DMS153 treated with DMSO at 0.1 percent for 48 hours (cell line): ENCODE measurements at regions not wholly inside any gene's neighbourhood (a gene's known extent, or its start where the extent isn't known, plus 50 kb on each side); places are given as distances from the start of the nearest gene placed in this dataset.
"Not testable (repeated sequence)": the region's sequence is repeated elsewhere in the genome, so short reads cannot be mapped to it uniquely, and the experiment has no call there.

Experiments used
- DNase-seq: peaks from one replicate; lab custom pipeline; 2025; ENCODE audit not compliant: unreplicated experiment; lab: John Stamatoyannopoulos, UW

DNA sequence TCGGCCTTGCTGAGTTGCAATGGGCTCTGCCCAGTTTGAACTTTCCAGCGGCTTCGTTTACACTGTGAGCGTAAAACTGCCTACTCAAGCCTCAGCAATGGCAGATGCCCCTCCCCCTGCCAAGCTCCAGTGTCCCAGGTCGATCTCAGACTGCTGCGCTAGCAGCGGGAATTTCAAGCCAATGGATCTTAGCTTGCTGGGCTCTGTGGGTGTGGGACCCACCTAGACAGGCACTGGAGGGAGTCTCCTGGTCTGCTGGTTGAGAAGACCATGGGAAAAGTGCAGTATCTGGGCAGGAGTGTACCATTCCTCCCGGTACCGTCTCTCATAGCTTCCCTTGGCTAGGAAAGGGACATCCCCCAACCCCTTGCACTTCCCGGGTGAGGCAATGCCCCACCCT, 88.2 kb downstream of the KLHL28 start:
- no peak for DNase-seq

DNA sequence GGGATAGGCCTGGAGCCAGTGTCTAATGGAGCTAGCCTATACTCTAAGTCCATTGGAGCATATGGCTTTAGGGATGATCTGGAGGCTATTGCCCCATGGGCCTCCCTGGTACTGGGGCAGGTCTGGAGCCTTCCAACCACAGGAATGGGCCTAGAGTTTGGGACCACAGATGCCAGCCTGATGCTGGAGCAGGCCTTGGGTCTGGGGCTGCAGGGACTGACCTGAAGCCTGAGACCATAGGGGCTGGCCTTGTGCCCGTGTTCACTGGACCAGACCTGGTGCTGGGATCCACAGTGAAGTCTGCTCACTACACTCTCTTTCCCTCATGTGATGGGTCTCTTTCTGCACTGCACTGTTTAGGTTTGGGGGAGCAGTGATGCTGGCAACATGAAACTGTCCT, 95.0 kb downstream of the KLHL28 start:
- no peak for DNase-seq

DNA sequence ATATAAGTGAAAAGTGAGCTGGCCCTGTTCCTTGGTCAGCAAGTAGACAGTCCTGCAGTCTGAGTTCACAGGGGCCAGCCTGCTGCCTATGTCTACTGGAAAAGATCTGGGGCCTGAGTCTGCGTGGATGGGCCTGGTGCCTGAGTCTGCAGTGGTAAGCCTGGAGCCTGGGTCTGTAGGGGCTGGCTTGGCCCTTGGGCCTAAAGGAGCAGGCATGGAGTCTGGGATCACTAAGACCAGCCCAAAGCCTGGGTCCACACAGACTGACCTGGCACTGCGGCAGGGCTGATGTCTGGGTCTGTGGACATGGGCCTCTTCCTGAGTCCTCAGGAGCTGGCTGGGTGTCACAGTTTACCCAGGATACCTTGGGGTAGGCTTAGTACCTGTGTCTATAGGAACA, 95.4 kb downstream of the KLHL28 start:
- DNase-seq = no peak

DNA sequence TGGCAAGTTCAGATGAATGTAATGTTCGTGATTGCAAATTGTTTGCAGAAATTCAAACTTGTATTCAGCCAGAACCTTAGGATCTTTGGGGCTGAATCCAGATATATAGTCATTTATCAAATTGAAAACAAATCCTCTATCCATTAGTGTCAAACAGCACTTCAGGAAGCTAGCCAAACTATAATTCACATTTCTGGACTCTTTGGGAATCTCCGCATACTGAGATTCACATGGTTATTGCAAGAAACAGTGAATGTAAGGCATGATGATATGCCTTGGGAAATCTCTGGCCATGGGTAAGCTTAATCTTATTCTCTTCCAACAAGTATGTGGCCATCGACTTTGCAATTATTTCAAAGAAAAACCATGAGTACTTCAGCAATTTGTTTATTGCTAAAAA, 98.5 kb downstream of the KLHL28 start:
- no peak for DNase-seq

DNA sequence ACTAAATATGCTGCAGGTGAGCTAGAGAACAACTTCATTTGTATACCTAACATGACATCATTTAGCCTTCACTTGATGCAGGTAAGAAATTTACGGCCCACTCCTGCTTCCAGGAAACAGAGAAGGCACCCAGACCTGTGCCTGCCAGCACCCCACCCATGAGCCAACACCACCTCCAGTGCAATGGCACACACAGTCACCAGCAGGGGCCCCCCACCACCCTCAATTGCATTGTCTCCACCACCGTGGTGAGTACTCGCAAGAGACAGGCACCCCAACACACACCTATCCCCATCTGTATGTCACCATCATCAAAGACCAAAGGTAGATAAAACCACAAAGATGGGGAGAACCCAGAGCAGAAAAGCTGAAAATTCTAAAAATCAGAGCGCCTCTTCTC, 107.6 kb downstream of the KLHL28 start:
- DNase-seq = no peak

DNA sequence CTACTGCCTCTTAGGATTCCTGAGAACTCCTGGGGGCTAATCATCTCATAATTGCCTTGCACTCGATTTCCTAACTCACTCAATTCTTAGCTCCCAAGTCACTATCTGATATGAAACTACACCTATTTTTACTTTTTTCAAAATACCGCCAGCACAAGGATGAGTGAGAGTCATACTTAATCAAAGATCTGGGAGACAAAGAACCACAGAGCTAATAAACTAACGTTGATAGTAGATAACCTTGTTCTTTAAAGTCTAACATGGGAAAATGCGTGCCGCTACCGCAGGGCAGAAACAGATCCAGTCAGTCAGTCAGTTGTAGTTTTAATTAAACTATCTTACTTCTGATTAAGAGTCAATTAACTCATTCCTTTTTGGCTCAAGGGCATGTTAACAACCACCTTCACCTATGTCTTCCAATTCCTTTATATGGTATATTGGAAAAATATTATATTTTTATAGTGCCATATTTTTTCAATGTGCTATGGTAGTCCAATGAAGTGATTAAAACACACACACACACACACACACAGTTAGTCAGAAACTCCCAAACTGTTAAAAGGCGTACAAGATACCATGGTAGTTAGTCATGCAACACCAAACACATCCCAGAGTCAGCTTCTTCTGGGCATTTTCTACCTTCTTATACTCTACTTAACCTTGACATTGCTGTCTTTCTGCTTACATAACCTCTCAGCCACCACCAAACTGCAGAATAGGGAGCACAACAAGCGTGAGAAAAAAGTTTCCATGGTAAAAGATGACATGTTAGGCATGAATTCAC, 114.0 kb downstream of the KLHL28 start:
- DNase-seq = no peak

DNA sequence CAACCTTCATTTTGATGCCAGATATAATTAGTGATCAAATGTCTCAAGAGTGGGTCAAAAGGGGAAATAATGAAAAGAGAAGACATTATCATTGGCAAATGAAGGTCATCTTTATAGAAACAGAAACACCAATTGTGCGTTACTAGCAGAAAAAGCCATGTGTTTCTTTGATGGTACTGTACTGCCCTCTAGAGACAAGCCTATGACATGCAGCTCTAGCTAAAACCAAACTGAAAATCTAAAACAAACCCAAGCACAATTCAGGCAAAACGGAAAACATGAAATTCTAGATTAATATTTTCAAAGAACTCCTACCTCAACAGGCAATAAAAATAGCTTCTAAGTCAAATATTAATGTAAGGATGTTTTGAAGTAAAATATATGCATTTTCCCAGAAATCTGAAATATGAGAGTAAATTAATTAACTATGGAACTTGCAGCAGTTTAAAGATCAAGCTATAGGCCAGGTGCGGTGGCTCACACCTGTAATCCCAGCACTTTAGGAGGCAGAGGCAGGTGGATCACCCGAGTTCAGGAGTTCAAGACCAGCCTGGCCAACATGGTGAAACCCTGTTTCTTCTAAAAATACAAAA, 115.4 kb downstream of the KLHL28 start:
- peak; percentile 58 for DNase-seq

DNA sequence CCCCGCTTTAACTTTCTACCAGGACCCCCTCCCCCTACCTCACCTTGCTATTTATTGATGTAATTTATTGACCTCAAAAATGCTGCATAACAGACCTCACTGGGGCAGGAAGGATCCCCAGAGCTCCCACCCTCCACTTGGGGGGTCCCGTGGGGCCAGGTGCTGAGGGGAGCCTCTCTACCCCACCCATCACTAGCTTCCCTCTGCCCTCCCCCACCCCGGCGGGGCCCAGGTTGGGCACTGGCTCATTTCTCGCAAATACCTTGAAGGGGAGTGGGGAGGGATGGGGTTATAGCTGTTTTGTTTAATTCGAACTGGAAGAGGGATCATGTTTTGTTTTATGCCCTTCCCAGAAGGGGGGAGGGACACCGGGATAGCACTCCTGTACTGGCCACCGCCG, 125.8 kb downstream of the KLHL28 start:
- DNase-seq = not testable (repeated sequence)

DNA sequence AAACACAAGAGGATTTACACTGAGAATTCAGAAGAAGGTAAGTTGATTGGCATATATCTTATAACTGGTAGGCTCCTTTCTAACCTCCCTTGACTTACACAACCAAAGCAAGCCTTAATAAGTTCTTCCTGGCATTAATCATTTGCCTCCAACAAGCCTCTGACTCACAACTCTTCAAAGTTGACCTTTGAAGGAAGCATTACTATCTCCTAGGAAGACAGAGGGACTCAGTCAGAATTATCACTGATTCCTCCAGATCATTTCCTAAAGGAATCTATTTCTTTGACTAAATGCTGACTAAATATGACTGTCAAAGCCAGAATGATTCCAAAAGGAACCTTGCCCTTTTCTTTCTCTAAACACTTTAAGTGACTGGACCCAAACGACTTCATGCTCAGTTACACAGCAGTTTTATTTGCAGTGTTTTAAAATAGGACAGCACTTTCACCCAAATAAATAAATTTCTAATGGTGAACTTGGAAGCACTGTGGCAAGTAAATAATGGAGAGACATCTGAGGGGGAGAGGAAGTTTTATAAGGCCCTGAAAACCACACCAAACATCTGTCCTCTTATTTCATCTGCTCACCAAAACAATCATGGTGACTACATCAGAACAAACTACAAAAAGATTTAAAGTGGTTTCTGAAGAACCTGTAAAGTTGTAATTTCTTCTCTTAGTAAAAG, 128.2 kb downstream of the KLHL28 start:
- DNase-seq = no peak

DNA sequence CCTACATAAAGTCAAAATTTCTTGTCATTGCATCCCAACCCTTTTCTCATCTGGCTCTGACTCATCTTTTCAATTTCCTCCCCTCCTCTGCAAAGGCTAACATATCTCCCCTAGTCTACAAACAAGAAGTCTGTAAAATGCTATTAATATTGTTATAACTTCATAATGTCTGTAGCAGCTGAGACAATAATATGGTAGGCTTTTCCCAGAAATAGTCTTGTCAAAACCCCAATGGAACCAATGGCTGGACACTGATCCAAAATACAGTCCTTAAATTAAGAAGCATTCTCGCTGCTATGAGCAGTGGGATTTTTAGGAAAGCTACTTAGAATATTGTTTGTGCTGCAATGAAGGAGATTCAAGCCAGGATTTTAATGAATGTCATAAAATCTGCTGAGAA, 131.4 kb downstream of the KLHL28 start:
- no peak for DNase-seq

DNA sequence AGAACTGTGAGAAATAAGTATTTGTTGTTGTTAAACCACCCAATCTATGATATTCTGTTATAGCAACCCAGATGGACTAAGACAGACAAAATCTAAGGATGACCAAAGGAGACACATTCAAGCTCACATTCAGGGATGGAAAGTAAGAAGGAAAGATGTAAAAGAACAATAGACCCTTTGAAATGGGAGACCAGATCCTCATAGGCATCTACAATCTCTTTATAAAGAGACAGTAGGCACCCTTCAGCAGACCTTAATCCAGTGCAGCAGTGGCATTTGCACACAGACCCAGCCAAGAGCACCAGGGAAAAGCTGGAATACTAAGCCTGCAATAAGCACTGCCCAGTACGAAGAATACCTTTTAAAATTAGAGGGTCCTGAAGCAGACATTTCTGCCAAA, 132.7 kb downstream of the KLHL28 start:
- no peak for DNase-seq

DNA sequence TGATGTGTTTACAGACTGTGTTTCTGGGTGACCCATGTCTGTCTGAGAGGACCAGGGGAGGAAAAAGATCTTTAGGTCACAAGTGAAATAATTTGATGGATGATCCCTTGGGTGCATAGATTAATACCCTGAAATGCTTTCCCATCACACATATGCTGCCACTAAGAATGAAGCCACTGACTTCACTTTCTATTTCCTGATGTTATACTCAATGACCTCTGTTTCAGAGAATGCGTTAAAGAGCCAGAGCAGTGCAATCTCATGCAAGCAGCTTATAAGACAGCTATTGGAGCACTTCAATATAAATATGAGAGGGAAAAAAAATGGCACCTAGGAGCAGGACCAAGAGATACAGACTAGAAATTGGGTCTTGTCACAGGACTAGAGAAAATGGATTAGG, 133.7 kb downstream of the KLHL28 start:
- DNase-seq = no peak

DNA sequence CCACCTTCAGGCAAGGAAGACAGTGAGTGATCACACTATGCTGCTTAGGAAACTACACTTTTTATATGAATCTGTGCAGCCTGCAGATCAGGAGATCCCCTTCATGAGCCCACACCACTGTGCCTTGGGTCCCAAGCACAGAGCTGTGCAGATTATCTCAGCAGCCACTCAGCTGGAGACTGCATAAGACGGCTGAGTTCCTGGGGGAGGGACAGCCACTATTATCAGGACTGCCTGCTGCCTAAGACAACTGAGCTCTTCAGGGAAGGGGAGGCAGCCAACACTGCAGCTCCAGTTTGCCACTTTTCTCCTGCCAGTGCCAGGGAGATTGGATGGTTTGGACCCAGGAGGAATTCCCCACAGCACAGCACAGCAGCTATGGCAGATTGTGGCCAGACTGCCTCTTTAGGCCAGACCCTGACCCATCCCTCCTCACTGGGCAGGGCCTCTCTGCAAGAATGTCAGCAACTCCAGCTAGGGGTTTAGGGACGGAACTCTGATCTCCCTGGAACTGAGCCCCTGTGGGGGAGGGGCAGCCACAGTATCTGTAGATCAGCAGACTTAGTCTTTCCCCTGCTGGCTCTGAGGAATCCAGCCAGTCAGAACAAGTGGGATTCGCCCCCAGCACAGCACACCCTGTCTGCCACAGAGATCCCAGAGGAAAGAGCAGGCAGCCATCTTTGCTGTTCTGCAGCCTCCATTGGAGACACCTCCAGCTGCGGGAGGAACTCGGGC, 141.3 kb downstream of the KLHL28 start:
- no peak for DNase-seq

DNA sequence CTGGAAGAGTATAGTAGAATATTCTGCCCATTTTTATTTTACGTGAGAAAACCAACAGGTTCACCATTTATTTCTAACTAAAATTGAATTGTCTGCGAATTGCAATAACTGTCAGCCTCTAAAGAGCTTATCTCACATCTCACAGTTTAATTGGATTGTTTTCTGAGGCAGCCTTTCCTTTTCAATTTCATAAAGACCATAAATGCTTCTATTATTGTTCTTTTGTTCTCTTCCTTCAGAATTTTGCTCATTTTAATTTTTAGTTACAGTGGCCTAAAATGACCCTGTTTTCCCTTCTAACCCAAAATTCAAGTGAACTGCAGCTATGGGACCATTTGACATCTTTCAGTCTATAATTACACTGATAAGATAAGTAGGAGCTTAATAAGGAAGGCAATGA, 147.6 kb downstream of the KLHL28 start:
- DNase-seq = no peak

DNA sequence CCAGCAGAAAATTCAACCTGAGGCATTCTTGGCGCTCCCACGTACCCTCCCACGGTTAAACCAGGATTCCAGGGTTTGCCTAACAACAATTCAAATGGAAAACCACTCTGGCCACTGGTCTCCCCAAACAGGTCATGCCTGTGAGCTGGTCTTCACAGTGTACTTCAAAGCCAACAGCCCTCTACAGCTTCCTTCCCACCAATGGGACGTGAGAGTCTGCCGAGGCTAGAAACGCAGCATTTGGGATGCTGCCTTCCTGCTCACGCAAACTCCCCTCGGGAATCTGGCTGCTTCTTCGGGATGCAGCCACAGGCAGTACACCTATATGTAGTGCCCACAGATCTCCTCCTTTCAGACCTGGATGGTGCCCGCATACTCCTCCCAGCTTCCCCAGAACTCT, 149.1 kb downstream of the KLHL28 start:
- DNase-seq = no peak

DNA sequence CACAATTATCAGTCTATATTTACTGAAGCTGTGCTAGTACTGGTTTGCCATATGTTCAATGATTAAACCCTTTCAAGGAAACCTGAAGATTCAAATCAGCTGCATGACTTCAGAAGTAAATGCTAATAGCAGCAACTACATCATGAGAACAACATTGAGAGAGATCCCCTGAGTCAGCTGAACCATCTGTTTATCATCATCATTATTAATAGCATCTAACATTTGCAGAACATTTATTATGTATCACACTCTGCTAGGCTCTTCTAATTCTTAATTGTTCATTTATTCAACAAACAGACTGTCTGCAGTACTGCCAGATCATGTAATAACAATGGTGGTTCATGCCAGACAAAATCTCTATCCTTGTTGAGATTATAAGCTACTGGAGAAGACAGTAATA, 157.4 kb downstream of the KLHL28 start:
- no peak for DNase-seq

DNA sequence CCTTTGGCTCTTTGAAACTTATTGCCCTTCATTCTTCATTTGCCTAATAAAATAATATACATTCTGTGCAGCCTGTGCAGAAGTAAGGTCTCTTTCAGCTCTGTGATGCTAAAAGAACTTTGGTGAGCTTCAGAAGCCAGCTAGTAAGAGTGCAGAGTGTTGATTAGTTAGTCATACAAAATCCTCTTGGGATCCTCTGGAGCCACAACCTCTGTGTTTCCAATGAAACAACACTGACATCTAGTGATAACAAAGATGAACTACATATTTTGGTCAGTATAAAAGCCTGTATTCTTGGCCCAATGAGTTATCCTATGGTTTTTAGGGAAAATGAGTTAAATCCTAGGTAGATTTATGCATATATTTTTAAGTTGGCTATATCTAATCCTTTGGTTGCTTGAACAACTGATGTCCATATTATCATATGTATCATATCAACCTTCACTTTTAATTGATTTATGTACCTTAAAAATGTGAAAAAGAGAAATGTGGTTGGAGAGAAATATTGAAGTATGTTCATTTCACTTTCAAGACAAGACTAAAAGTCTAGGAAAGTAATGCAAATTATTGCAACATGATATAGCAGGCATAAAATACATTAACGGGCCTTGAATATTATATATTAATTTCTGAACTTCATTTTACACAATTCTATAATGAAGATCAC, 158.4 kb downstream of the KLHL28 start:
- peak; percentile 61 for DNase-seq

DNA sequence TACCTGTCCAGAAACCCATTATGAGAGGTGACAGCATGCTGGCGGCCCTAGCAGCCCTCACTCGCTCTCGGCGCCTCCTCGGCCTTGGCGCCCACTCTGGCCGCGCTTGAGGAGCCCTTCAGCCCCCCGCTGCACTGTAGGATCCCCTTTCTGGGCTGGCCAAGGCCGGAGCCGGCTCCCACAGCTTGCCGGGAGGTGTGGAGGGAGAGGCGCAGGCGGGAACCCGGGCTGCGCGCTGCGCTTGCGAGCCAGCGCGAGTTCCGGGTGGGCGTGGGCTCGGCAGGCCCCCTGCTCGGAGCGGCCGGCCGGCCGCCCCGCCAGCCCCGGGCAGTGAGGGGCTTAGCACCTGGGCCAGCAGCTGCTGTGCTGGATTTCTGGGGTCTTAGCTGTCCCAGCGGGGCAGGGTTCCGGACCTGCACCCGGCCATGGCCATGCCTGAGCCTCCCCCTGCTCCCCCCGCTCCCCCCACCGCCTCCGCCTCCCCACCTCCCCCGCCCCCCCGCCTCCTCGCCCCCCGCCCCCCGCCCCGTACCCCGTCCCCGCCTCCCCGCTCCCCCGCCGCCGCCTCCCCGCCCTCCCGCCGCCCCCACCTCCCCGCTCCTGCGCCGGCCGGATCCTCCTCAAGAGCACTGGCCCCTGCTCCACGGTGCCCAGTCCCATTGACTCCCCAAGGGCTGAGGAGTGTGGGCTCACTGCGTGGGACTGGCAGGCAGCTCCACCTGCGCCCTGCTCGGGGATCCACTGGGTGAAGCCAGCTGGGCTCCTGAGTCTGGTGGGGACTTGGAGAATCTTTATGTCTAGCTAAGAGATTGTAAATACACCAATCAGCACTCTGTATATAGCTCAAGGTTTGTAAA, 163.1 kb downstream of the KLHL28 start:
- no peak for DNase-seq

DNA sequence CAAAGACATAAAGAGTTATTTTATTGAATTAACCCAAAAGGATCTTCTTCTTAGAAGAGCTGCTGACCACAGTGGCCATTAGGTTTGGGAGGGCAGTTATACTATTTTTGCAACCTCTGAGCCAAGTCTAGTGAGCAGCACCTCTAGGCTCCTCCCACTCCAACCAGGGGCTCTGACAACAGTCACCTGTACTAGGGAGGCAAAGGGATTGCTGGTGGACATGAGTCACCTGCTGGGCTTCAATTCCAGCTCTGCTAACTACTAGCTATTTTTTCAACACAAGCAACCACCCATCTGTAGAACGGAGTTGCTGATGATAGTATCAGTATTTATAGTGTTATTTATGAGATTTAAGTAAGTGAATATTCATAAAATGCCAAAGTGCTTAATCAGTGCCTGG, 166.0 kb downstream of the KLHL28 start:
- DNase-seq = no peak

DNA sequence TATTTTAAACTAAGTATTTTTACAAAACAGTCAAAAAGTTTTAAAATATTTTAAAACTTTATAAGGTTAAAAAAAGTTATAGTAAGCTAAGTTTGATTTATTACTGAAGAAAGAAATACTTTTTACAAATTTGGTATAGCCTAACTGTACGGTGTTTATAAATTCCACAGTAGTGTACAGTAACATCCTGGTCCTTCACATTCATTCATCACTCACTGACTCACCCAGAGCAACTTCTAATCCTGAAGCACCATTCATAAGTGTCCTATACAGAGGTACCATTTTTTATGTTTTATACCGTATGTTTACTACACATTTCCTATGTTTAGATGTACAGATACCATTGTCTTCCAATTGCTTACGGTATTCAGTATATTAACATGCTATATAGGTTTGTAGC, 170.0 kb downstream of the KLHL28 start:
- no peak for DNase-seq
